Activated CD4-positive, alpha-beta T cell treated with anti-CD3 and anti-CD28 coated beads, Interleukin-2, amount 10 ng/mL, durations not matched to agents 7 days and 5 days (primary cell): ENCODE measurements at regions not wholly inside any gene's neighbourhood (a gene's known extent, or its start where the extent isn't known, plus 50 kb on each side); places are given as distances from the start of the nearest gene placed in this dataset.

Experiments used
- CTCF ChIA-PET: fragments of 350-600 bp; sonication (Branson Sonifier 250); formaldehyde crosslinking; loops from one replicate; lab custom pipeline; 2021; ENCODE audit warnings: antibody characterized with exemption; lab: Charles Lee
- POLR2A ChIA-PET: fragments of 350-600 bp; sonication (Branson Sonifier 250); formaldehyde crosslinking; loops from one replicate; lab custom pipeline; 2021; ENCODE audit warnings: antibody characterized with exemption; lab: Charles Lee
- DNase-seq: peaks from one replicate; pipeline ENCODE4 v3.0.0-alpha.2; 2020
- H3K27ac Mint-ChIP-seq: one replicate; pipeline ENCODE4 v1.8.0; 2021; ENCODE audit warnings: mild to moderate bottlenecking, moderate library complexity, mixed read lengths
- H3K27me3 Mint-ChIP-seq: one replicate; pipeline ENCODE4 v1.8.0; 2021; ENCODE audit warnings: mixed read lengths
- H3K36me3 Mint-ChIP-seq: one replicate; pipeline ENCODE4 v1.8.0; 2021; ENCODE audit warnings: low read depth, mixed read lengths
- H3K4me1 Mint-ChIP-seq: one replicate; pipeline ENCODE4 v1.8.0; 2021; ENCODE audit warnings: mixed read lengths
- H3K4me3 Mint-ChIP-seq: one replicate; pipeline ENCODE4 v1.8.0; 2021; ENCODE audit warnings: mild to moderate bottlenecking, moderate library complexity, mixed read lengths
- H3K9me3 Mint-ChIP-seq: one replicate; pipeline ENCODE4 v1.8.0; 2021; ENCODE audit warnings: mixed read lengths

DNA sequence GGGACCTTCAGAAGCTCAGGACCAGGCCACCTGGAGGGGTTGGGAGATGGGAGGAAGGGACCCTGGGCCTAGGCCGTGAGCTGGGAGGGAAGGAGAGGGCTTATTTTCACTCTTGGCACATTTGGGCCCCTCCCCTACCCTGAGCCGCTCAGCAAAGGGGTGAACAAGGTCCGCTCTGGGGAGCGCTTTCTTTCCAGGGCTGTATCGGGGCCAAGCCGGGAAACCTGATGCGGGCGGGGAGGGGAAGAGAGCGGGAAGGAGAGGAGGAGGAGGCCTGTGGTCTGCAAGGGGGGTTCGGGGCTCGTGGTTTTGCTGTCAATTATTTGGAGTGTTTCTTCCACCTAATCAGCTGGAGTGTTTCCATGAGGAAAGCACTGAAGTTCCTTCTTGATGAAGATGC lies 62.7 kb upstream of the RXRA start:
- no peak overlapping the region for H3K27ac Mint-ChIP-seq
- POLR2A ChIA-PET: no interaction called here
- DNase-seq: no peak

GRCh38 chr9:134264169-134264568 lies 62.1 kb upstream of the RXRA start:
- no peak for DNase-seq
- ChIA-PET POLR2A (no interaction called here), CTCF (interaction anchor here (0.6 kb wide), 1 partner anchor 21 kb away, joined by 3 read pairs; no protein-coding TSS in a partner anchor)
- no peak overlapping the region for H3K27ac Mint-ChIP-seq
- no peaks in the 10 kb centered on the region for H3K4me1 Mint-ChIP-seq
- H3K27me3 Mint-ChIP-seq: peaks cover 14% of the 10 kb centered on the region
- no peaks in the 10 kb centered on the region for H3K36me3 Mint-ChIP-seq
- no peak overlapping the region for H3K4me3 Mint-ChIP-seq
- no peaks in the 10 kb centered on the region for H3K9me3 Mint-ChIP-seq

More for the DNA sequence above, 62.7 kb upstream of the RXRA start:
- H3K27me3 Mint-ChIP-seq: peaks cover 11% of the 10 kb centered on the region
- CTCF ChIA-PET: interaction anchor here (0.6 to 1.2 kb wide), 2 partner anchors 20 to 42 kb away, joined by 3 read pairs; no protein-coding TSS in a partner anchor
- H3K4me3 Mint-ChIP-seq: no peak overlapping the region
- no peaks in the 10 kb centered on the region for H3K36me3 Mint-ChIP-seq
- H3K4me1 Mint-ChIP-seq: no peaks in the 10 kb centered on the region
- H3K9me3 Mint-ChIP-seq: no peaks in the 10 kb centered on the region

DNA sequence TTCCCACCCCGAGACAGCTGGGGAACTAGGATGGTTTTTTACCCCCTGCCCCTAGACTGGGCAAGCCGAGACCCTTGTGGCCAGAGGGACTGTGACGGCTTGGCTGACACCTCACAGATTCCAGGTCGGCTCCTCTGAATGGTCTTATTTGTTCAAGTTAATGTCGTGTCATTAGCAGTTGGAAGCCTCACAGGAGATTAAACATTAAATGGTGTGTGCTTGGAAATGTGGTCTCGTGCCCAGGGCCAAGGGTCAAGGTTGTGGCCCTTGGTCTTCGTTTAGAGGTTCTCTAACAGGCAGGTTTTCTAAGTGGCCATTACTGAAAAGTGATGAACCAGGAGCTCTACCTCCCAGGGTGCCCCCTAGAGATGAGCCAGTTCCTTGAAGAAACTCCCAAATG lies 61.2 kb upstream of the RXRA start:
- Mint-ChIP-seq H3K36me3 (no peaks in the 10 kb centered on the region), H3K4me3 (no peak overlapping the region), H3K4me1 (no peaks in the 10 kb centered on the region), H3K27me3 (peaks cover 15% of the 10 kb centered on the region), H3K27ac (no peak overlapping the region), H3K9me3 (no peaks in the 10 kb centered on the region)
- no peak for DNase-seq
- ChIA-PET POLR2A (no interaction called here), CTCF (no interaction called here)

DNA sequence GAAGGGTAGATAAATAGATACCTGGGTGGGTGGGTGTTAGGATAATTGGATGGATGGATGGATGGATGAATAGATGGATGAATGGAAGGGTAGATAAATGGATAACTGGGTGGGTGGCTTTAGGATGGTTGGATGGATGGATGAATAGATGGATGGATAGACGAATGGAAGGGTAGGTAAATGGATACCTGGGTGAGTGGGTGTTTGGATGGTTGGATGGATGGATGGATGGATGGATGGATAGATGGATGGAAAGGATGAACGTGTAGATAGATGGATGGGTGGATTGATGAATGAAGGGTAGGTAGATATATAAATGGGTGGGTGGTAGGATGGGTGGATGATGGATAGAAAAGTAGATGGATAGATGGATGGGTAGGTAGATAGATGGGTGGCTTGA lies 59.8 kb upstream of the RXRA start:
- Mint-ChIP-seq H3K27ac (no peak overlapping the region), H3K27me3 (peaks cover 15% of the 10 kb centered on the region), H3K4me3 (no peak overlapping the region), H3K36me3 (no peaks in the 10 kb centered on the region), H3K4me1 (no peaks in the 10 kb centered on the region), H3K9me3 (no peaks in the 10 kb centered on the region)
- ChIA-PET POLR2A (no interaction called here), CTCF (no interaction called here)
- no peak for DNase-seq

- no peak overlapping the region for H3K27ac Mint-ChIP-seq
- no peaks in the 10 kb centered on the region for H3K4me1 Mint-ChIP-seq
- no peak overlapping the region for H3K4me3 Mint-ChIP-seq
- CTCF ChIA-PET: no interaction called here
- no peaks in the 10 kb centered on the region for H3K36me3 Mint-ChIP-seq
- POLR2A ChIA-PET: no interaction called here
- no peaks in the 10 kb centered on the region for H3K9me3 Mint-ChIP-seq
- no peak for DNase-seq
- H3K27me3 Mint-ChIP-seq: peaks cover 15% of the 10 kb centered on the region
These were observed 58.9 kb upstream of the RXRA start for GRCh38 chr9:134267305-134267880.

DNA sequence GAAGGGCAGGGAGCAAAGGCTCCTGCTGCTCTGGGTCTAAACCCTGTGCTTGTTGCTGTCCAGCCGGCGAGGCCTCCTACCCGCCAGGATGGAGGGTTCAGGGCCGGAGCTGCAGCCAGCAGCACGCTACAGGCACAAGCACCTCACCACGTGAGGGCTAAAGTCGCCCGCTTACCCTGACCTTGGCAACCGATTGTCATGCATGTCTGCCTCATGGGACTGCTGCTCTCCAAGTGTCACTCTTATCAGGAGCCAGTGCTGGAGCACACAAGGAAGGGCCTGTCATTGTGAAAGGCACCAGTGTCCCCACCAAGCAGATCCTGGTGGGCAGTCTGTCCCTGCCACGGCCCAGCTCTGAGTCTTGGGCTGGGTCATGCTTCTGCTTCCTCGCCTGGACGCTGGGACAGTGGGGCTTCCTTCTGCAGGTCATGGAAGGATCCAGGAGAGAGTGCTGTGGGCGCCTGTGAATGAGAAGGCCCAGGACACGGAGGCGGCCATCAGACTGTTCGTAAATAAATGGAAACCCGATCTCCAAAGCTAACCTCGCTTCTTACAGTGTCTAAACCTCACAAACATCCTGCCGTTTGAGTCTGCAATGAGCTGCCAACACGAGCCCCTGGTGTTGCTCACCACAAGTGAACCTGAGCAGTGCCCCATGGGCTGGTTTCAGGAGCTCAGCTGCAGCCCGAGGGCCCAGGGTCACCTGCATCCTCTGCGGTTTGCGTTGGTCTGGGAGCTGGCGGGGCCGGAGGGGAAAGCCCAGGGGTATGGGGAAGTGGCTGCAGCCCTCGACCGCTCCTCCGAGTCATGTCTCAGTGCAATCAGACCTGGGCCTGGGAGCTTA lies 58.2 kb upstream of the RXRA start:
- no peak overlapping the region for H3K27ac Mint-ChIP-seq
- peaks cover 15% of the 10 kb centered on the region for H3K27me3 Mint-ChIP-seq
- no peaks in the 10 kb centered on the region for H3K36me3 Mint-ChIP-seq
- CTCF ChIA-PET: interaction anchor here (1.1 to 1.3 kb wide), 2 partner anchors 59 to 175 kb away, joined by 3 read pairs; no protein-coding TSS in a partner anchor
- DNase-seq: no peak
- H3K4me1 Mint-ChIP-seq: no peaks in the 10 kb centered on the region
- H3K9me3 Mint-ChIP-seq: no peaks in the 10 kb centered on the region
- POLR2A ChIA-PET: no interaction called here
- H3K4me3 Mint-ChIP-seq: no peak overlapping the region

- no peaks in the 10 kb centered on the region for H3K36me3 Mint-ChIP-seq
- H3K9me3 Mint-ChIP-seq: no peaks in the 10 kb centered on the region
- H3K27ac Mint-ChIP-seq: no peak overlapping the region
- no peak overlapping the region for H3K4me3 Mint-ChIP-seq
- peaks cover 15% of the 10 kb centered on the region for H3K27me3 Mint-ChIP-seq
- no peaks in the 10 kb centered on the region for H3K4me1 Mint-ChIP-seq
- CTCF ChIA-PET: interaction anchor here (1.1 to 1.3 kb wide), 2 partner anchors 59 to 174 kb away, joined by 3 read pairs; no protein-coding TSS in a partner anchor
- no peak for DNase-seq
- POLR2A ChIA-PET: no interaction called here
These were observed 57.5 kb upstream of the RXRA start for GRCh38 chr9:134268747-134269146.

DNA sequence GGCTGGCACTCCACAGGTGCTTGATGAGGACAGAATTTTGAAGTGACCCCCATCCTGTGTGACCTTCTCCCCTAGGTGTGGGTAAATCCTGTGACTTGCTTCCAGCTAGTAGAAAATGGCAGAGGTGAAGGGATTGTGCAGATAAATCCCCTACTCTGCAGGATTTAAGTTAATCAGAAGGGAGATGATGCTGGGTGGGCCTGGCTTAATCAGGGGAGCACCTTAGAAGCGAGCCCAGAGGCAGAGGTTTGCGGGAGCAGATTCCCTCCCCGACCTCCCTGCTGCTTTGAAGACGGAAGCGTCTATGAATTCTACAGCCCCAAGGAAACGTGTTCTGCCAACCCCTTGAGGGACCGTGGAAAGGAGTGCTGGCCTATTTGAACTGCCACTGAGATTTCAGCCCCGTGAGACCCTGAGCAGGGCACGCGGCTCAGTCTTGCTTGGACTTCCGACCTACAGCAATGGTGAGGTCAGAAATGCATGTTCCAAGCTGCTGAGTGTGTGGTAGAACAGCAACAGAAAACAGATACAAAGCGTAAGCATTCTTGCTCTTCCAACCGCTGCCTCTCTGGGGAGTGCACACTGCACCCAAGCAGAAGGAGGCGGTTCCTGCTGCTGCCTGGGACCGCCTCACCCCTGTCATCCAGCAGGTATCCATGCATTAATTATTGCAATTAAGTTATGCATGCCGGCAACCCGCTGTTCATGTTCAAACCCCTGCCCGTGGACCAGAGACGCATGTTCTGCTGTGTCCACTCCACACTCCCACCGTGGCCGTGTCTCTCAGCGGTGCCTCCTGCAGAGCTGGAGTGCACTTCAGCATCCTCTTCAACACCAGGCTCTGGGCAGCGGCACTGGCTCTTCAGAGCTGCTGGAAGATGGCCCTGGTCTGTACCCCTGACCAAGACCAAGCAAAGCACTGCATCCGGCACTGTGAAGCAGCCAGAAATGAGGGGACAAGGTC lies 54.6 kb upstream of the RXRA start:
- Mint-ChIP-seq H3K27me3 (peaks cover 5% of the 10 kb centered on the region), H3K36me3 (no peaks in the 10 kb centered on the region), H3K4me3 (no peak overlapping the region), H3K27ac (no peak overlapping the region), H3K9me3 (no peaks in the 10 kb centered on the region), H3K4me1 (no peaks in the 10 kb centered on the region)
- ChIA-PET POLR2A (no interaction called here), CTCF (interaction anchor here (0.7 kb wide), 1 partner anchor 533 kb away, joined by 3 read pairs; the partner anchor contains the start of gene SARDH)
- no peak for DNase-seq

- no peak for DNase-seq
- no peaks in the 10 kb centered on the region for H3K4me1 Mint-ChIP-seq
- H3K27me3 Mint-ChIP-seq: peaks cover 9% of the 10 kb centered on the region
- no peaks in the 10 kb centered on the region for H3K36me3 Mint-ChIP-seq
- no peak overlapping the region for H3K4me3 Mint-ChIP-seq
- CTCF ChIA-PET: no interaction called here
- POLR2A ChIA-PET: no interaction called here
- H3K9me3 Mint-ChIP-seq: no peaks in the 10 kb centered on the region
- H3K27ac Mint-ChIP-seq: no peak overlapping the region
These were observed 53.8 kb upstream of the RXRA start for GRCh38 chr9:134272302-134273023.

DNA sequence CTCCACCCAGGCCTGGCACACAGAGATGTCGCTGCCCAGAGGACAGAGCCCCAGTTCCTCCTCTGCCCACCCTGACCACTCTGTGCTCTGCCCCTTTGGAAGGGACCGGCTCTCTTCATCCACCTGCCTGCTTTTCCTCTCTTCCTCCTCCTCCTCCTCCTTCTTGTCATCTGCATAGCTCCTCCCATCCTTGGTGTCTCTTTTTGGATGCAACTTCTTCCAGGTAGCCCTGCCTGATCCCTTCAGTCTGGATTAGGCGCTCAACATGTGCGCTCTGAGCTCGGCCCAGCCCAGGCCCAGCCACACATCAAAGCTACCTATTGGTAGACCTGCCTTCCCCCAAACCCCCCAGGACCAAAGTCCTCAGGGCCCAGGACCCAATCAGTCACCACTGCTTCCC lies 52.6 kb upstream of the RXRA start:
- ChIA-PET POLR2A (no interaction called here), CTCF (interaction anchor here (1.1 kb wide), 1 partner anchor 169 kb away, joined by 4 read pairs; no protein-coding TSS in a partner anchor)
- no peak for DNase-seq
- no peaks in the 10 kb centered on the region for H3K9me3 Mint-ChIP-seq
- peaks cover 9% of the 10 kb centered on the region for H3K27me3 Mint-ChIP-seq
- no peak overlapping the region for H3K4me3 Mint-ChIP-seq
- no peak overlapping the region for H3K27ac Mint-ChIP-seq
- no peaks in the 10 kb centered on the region for H3K4me1 Mint-ChIP-seq
- no peaks in the 10 kb centered on the region for H3K36me3 Mint-ChIP-seq

DNA sequence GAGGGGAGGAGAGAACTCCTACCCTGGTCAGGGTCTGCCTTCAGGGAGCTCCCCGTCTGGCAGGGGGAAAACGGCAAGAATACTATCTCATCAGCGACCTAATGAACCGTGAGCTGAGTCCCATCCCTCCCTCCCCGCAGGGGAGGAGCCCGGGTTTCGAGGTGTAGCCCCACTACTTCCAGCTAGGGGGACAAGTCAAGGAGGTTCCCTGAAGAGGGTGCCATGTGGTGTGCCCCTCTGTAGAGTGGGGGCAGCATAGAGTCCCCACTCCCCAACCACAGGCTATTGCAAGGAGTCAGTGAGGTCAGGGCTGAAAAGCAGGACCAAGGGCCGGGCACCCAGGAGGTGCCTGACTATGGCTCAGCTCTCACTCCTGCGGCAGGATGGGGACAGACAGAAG lies 50.9 kb upstream of the RXRA start:
- Mint-ChIP-seq H3K4me1 (no peaks in the 10 kb centered on the region), H3K9me3 (no peaks in the 10 kb centered on the region), H3K36me3 (no peaks in the 10 kb centered on the region), H3K27me3 (peaks cover 5% of the 10 kb centered on the region), H3K4me3 (no peak overlapping the region), H3K27ac (no peak overlapping the region)
- DNase-seq: no peak
- CTCF ChIA-PET: no interaction called here
- POLR2A ChIA-PET: no interaction called here
